Bronchial epithelial cell (primary cell): ENCODE measurements at regions not wholly inside any gene's neighbourhood (a gene's known extent, or its start where the extent isn't known, plus 50 kb on each side); places are given as distances from the start of the nearest gene placed in this dataset.
"Not testable (repeated sequence)": the region's sequence is repeated elsewhere in the genome, so short reads cannot be mapped to it uniquely, and the experiment has no call there.

ENCODE experiments used
- DNase-seq: peaks from one replicate; pipeline ENCODE4 v3.0.0-alpha.2; 2010; ENCODE audit warnings: low read depth
- FAIRE-seq: peaks from 2 replicates; lab custom pipeline; 2011; peaks lifted over from hg19 to GRCh38; lab: Jason Lieb, UNC
- H3K27me3 ChIP-seq: 2 replicates; pipeline ENCODE4 v1.5.1; 2011; ENCODE audit warnings: low read length; ENCODE audit not compliant: control insufficient read depth, insufficient read depth
- H3K36me3 ChIP-seq: 2 replicates; pipeline ENCODE4 v1.5.1; 2011; ENCODE audit warnings: low read length; ENCODE audit not compliant: control insufficient read depth, insufficient read depth
- H3K4me3 ChIP-seq: 2 replicates; pipeline ENCODE4 v1.5.1; 2011; ENCODE audit warnings: mild to moderate bottlenecking, low read depth, low read length, control low read depth
- CTCF ChIP-seq: IDR thresholded peaks from 2 replicates; pipeline ENCODE4 v1.5.1; 2011; ENCODE audit warnings: mild to moderate bottlenecking, moderate library complexity, low read length, control low read depth, inconsistent platforms; ENCODE audit not compliant: insufficient read depth, severe bottlenecking

DNA sequence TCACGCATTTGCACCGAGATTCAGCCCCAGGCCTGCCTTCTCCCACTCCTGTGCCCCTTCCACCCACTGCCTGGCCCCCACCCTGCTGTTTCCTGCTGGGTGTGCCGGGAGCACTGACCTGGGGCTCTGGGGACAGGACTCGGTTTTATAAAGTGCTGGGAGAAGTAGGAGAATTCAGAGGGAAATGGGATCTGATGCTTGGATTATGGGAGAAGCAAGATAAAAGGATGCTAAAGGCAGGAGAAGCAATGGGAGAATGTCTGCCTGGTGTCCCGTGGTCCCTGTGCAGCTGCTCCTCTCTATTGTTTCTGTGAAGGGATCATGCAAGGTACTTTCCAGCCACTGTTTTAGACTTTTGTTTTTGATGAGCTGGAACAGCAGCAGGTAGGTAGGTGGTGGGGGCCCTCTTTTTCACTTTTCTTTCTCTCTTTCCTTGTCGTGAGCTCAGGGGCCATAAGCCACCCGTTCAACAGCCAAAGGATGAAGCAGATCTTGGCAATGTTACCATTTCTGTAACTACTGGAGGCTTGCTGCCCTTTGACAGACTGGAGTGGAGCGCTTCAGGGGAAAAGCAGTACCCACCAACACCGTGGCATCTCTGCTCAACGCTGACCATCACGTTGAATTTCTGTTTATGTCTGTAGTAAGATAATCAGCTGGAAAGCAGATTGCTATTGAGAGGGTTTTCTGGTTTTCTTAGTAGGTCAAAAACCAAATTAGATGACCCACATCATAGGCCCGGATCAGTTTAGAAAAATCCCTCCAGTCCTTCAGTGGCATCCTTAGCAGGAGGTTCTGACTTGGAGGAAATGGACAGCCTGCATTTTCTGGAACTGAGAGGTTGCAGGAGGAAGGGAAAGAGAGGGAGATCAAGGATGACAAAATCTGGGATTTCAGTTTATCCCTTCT is 63.8 kb upstream of the ENPP6 start:
- no peak for TF ChIP-seq CTCF
- H3K27me3 ChIP-seq, result no peaks in the 10 kb centered on the region
- H3K4me3 ChIP-seq, result no peak overlapping the region
- H3K36me3 ChIP-seq, result no peaks in the 10 kb centered on the region
- FAIRE-seq (no peak), DNase-seq (no peak)

DNA sequence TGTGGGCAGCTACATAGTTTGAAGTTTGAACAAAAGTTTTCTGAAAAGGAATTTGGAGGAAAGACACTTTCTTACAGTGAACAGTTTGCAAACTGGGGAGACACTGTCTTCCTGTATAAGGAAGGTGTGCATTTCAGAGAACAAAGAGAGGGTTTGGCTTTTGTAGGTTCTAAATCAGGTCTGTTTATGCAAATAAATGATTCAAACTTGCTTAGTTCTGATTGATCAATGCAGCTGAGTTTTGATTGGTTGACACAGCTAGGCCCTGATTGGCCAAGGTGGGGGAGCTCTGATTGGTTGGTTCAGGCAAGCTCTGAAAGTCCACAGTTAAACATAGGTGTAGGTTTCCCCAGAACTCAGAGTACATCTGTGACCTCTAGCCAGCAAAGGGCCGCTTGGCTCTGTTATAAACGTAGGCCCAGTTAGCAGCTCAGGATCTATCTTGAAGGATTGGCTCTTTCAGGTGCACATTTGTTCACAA is 63.0 kb upstream of the ENPP6 start:
- Histone ChIP-seq H3K4me3 (no peak overlapping the region), H3K27me3 (no peaks in the 10 kb centered on the region), H3K36me3 (no peaks in the 10 kb centered on the region)
- DNase-seq (no peak), FAIRE-seq (peak; percentile 13)
- no peak for TF ChIP-seq CTCF

- Histone ChIP-seq H3K27me3 (no peaks in the 10 kb centered on the region), H3K36me3 (no peaks in the 10 kb centered on the region), H3K4me3 (no peak overlapping the region)
- no peak for FAIRE-seq
- no peak for TF ChIP-seq CTCF
- DNase-seq, result no peak
These were observed 62.5 kb upstream of the ENPP6 start for GRCh38 chr4:184280137-184280536.

- no peaks in the 10 kb centered on the region for H3K27me3 ChIP-seq
- DNase-seq, result no peak
- no peak for FAIRE-seq
- no peaks in the 10 kb centered on the region for H3K36me3 ChIP-seq
- no peak for TF ChIP-seq CTCF
- no peak overlapping the region for H3K4me3 ChIP-seq
These were observed 61.9 kb upstream of the ENPP6 start for GRCh38 chr4:184279496-184280061.

GRCh38 chr4:184277769-184278168 is 60.1 kb upstream of the ENPP6 start:
- DNase-seq, H3K4me3 ChIP-seq, H3K36me3 ChIP-seq, FAIRE-seq, H3K27me3 ChIP-seq: not testable (repeated sequence)

DNA sequence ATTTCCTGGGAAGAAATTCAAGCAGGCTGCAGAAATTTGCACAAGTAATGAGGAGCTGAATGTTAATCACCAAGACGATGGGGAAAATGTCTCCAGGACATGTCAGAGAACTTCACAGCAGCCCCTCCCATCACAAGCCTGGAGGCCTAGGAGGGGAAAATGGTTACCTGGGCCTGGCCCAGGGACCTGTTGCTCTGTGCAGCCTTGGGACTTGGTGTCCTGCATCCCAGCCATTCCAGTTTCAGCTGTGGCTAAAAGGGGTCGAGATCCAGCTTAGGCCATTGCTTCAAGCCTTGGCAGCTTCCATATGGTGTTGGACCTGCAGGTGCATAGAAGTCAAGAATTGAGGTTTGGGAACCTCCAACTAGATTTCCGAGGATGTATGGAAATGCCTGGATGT is 59.3 kb upstream of the ENPP6 start:
- H3K36me3 ChIP-seq, FAIRE-seq, H3K4me3 ChIP-seq, DNase-seq, H3K27me3 ChIP-seq: not testable (repeated sequence)

- DNase-seq, H3K4me3 ChIP-seq, H3K36me3 ChIP-seq, H3K27me3 ChIP-seq, FAIRE-seq: not testable (repeated sequence)
These were observed 58.7 kb upstream of the ENPP6 start for GRCh38 chr4:184276346-184276745.
